Neutrophil (primary cell): ENCODE measurements at regions not wholly inside any gene's neighbourhood (a gene's known extent, or its start where the extent isn't known, plus 50 kb on each side); places are given as distances from the start of the nearest gene placed in this dataset.

Source experiments
- H3K27ac ChIP-seq: fragments of 200-600 bp; sonication (generic); 2 replicates; pipeline ENCODE4 v1.5.1; 2016; ENCODE audit warnings: mild to moderate bottlenecking, moderate library complexity
- H3K27me3 ChIP-seq: fragments of 200-600 bp; sonication (generic); 2 replicates; pipeline ENCODE4 v1.6.0; 2016; ENCODE audit warnings: mild to moderate bottlenecking
- H3K36me3 ChIP-seq: fragments of 200-600 bp; sonication (generic); 2 replicates; pipeline ENCODE4 v1.5.1; 2017
- H3K4me1 ChIP-seq, 2 experiments: fragments of 200-600 bp in 1 of 2; sonication (generic) in 1 of 2; 1 replicate in 1 of 2; 2 replicates in 1 of 2; pipeline versions ENCODE4 v1.5.1 to v1.6.1; 2013 to 2016; ENCODE audit warnings: low read depth in 1 of 2, low read length in 1 of 2, mild to moderate bottlenecking in 1 of 2, moderate library complexity in 1 of 2; ENCODE audit not compliant: control insufficient read depth in 1 of 2, insufficient read depth in 1 of 2
- H3K4me3 ChIP-seq, 2 experiments: fragments of 200-600 bp in 1 of 2; sonication (generic) in 1 of 2; 1 replicate in 1 of 2; 2 replicates in 1 of 2; pipeline ENCODE4 v1.5.1; 2013 to 2016; ENCODE audit warnings: low read depth in 1 of 2, low read length in 1 of 2, mild to moderate bottlenecking in 1 of 2, moderate library complexity in 1 of 2
- H3K9me3 ChIP-seq: fragments of 200-600 bp; sonication (generic); 2 replicates; pipeline ENCODE4 v1.5.1; 2016
- TF ChIP-seq, protein P1 (sequence below): fragments of 200-600 bp; sonication (generic); IDR thresholded peaks from 2 replicates; pipeline ENCODE4 v1.5.1; 2016; ENCODE audit warnings: antibody characterized with exemption

DNA sequence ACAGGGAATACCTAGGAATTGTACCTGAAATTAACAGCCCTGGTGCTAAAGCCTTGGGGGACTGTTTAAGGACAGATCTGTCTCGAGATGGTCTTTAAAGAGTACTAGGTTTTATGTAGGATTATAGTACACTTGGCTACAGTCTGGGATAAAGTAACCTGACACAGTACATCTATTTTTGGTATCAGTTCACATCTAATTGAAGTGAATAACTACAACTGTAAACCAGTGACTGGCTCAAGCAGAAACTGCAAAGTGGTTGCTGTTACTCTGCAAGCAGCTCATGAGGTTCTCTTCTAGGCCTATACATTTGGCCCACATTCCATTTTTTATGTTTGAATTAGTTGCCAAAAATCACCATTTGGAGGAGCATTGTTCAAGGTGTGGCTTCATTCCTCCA, 320.8 kb upstream of the USP25 start:
- H3K27ac ChIP-seq = no peak overlapping the region
- TF ChIP-seq, protein P1, sequence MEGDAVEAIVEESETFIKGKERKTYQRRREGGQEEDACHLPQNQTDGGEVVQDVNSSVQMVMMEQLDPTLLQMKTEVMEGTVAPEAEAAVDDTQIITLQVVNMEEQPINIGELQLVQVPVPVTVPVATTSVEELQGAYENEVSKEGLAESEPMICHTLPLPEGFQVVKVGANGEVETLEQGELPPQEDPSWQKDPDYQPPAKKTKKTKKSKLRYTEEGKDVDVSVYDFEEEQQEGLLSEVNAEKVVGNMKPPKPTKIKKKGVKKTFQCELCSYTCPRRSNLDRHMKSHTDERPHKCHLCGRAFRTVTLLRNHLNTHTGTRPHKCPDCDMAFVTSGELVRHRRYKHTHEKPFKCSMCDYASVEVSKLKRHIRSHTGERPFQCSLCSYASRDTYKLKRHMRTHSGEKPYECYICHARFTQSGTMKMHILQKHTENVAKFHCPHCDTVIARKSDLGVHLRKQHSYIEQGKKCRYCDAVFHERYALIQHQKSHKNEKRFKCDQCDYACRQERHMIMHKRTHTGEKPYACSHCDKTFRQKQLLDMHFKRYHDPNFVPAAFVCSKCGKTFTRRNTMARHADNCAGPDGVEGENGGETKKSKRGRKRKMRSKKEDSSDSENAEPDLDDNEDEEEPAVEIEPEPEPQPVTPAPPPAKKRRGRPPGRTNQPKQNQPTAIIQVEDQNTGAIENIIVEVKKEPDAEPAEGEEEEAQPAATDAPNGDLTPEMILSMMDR = no peak
- no peaks in the 10 kb centered on the region for H3K27me3 ChIP-seq
- no peaks in the 10 kb centered on the region for H3K36me3 ChIP-seq
- H3K4me3 ChIP-seq = no peak overlapping the region
- H3K4me1 ChIP-seq = no peaks in the 10 kb centered on the region
- no peaks in the 10 kb centered on the region for H3K9me3 ChIP-seq

DNA sequence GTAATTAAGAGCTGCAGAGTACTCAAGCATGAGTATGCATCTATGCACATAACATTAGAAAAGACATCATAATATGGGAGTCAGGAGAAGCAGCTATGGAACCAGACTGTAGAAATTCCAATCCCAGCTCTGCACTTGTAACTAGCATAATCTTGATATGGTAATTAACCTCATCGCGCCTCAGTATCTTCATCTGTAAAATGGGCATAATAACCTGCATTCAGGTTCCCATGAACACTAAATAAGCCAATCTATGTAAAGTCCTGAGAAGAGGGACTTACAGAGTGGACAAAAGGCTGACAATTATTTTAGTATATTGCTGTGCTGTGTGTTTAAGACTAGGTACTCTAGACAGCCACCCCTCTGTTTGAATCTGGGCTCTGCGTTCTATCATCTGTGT, 318.9 kb upstream of the USP25 start:
- Histone ChIP-seq H3K27me3 (no peaks in the 10 kb centered on the region), H3K9me3 (no peaks in the 10 kb centered on the region), H3K27ac (no peak overlapping the region), H3K36me3 (no peaks in the 10 kb centered on the region), H3K4me3 (no peak overlapping the region), H3K4me1 (no peaks in the 10 kb centered on the region)
- TF ChIP-seq, protein P1 = no peak

DNA sequence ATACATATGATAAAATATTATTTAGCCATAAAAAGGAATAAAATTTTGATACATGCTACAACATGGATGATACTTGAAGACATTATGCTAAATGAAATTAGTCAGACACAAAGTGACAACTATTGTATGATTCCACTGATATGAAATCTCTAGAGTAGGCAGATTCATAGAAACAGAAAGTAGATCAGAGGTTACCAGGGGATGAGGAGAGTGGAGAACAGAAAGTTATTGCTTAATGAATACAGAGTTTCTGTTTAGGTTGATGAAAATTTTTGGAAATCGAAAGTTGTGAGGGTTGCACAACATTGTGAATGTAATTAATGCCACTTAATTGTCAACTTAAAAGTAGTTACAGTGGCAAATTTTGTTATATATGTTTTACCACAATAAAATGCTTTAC, 315.7 kb upstream of the USP25 start:
- no peak overlapping the region for H3K27ac ChIP-seq
- H3K27me3 ChIP-seq = no peaks in the 10 kb centered on the region
- no peaks in the 10 kb centered on the region for H3K4me1 ChIP-seq
- no peak overlapping the region for H3K4me3 ChIP-seq
- TF ChIP-seq, protein P1 = no peak
- H3K9me3 ChIP-seq = no peaks in the 10 kb centered on the region
- H3K36me3 ChIP-seq = no peaks in the 10 kb centered on the region

DNA sequence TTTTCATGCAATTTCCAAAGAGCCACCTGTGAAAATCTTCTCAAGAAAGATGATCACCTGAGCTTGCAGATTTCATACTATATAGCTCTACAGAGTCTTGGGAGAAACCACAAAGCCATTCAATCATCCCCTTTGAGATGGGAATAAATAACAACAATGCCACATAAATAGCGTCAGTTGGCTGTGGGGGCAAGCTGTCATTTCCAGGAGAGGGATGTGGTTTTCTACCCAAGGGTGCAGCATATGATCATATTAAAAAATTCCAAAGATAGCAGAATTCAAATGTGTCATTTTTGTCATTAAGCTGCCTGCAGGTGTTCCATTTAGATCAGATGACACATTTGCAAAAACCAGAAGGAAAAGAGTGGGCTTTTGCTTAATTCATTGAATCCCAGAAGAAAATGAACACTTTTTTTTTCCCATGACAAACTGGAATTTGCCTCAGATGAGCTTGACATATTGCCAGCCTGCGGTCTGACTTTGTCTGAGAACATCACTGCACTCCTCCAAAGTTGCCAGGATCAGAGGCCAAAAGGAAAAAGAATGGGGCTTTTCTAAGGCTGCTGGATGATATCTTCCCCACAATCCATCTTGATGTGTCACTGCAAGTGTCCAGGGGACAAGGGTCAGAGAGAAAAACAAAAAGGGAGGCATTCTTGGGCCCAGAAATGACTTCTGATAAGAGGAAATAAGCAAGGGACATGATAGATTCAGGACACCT, 314.1 kb upstream of the USP25 start:
- Histone ChIP-seq H3K27me3 (no peaks in the 10 kb centered on the region), H3K4me1 (no peaks in the 10 kb centered on the region), H3K36me3 (no peaks in the 10 kb centered on the region), H3K27ac (no peak overlapping the region), H3K4me3 (no peak overlapping the region), H3K9me3 (no peaks in the 10 kb centered on the region)
- TF ChIP-seq, protein P1 = no peak

DNA sequence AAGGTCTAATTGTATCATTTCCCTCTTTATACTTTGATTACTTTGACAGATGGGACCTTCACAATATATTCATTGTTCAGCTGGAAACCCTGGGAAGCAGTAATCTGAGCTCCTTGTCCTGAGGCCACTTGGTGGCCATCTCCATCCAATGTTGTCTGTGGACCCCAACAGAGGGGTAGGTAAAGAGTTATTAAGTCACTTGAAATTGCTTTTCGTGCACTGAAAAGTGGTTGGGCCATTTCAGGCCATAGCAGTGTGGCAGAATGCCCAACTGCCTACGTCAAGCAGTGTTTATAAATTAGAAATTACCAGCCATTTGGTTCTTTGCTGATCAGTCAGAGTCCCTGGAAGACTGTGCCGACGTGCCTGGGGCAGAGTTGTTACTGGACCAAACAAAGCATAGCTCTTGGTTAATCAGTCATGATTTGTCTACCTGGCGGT, 308.3 kb upstream of the USP25 start:
- Histone ChIP-seq H3K4me3 (no peak overlapping the region), H3K9me3 (no peaks in the 10 kb centered on the region), H3K27me3 (no peaks in the 10 kb centered on the region), H3K27ac (no peak overlapping the region), H3K4me1 (no peaks in the 10 kb centered on the region), H3K36me3 (no peaks in the 10 kb centered on the region)
- TF ChIP-seq, protein P1 = no peak
